HS-5 (cell line): ENCODE measurements at regions not wholly inside any gene's neighbourhood (a gene's known extent, or its start where the extent isn't known, plus 50 kb on each side); places are given as distances from the start of the nearest gene placed in this dataset.

Experiments
- DNase-seq: peaks from one replicate; pipeline ENCODE4 v3.0.0-alpha.2; 2012; ENCODE audit warnings: low read depth

- no peak for DNase-seq
Measured at GRCh38 chr10:107383357-107383756, 218.9 kb upstream of the SORCS1 start.

- no peak for DNase-seq
Measured at GRCh38 chr10:107379601-107380000, 215.1 kb upstream of the SORCS1 start.

- no peak for DNase-seq
Measured at GRCh38 chr10:107371801-107372200, 207.3 kb upstream of the SORCS1 start.

- no peak for DNase-seq
Measured at GRCh38 chr10:107364872-107365271, 200.4 kb upstream of the SORCS1 start.

- DNase-seq, result no peak
Measured at GRCh38 chr10:107362306-107362705, 197.8 kb upstream of the SORCS1 start.

- no peak for DNase-seq
Measured at GRCh38 chr10:107357033-107357432, 192.5 kb upstream of the SORCS1 start.

- no peak for DNase-seq
Measured at GRCh38 chr10:107356396-107356795, 191.9 kb upstream of the SORCS1 start.

- no peak for DNase-seq
Measured at GRCh38 chr10:107342711-107343110, 178.2 kb upstream of the SORCS1 start.

- peak; percentile 13 for DNase-seq
Measured at GRCh38 chr10:107341281-107341680, 176.8 kb upstream of the SORCS1 start.

- no peak for DNase-seq
Measured at GRCh38 chr10:107340326-107340725, 175.8 kb upstream of the SORCS1 start.

- DNase-seq, result no peak
Measured at GRCh38 chr10:107336061-107336460, 171.6 kb upstream of the SORCS1 start.

GRCh38 chr10:107317592-107317991, 153.1 kb upstream of the SORCS1 start:
- DNase-seq, result no peak

- DNase-seq, result no peak
Measured at GRCh38 chr10:107303203-107303602, 138.7 kb upstream of the SORCS1 start.

- no peak for DNase-seq
Measured at GRCh38 chr10:107299606-107300005, 135.1 kb upstream of the SORCS1 start.

- DNase-seq, result no peak
Measured at GRCh38 chr10:107284187-107284586, 119.7 kb upstream of the SORCS1 start.

GRCh38 chr10:107280293-107280692, 115.8 kb upstream of the SORCS1 start:
- DNase-seq, result no peak

GRCh38 chr10:107277591-107277990, 113.1 kb upstream of the SORCS1 start:
- no peak for DNase-seq

- DNase-seq, result no peak
Measured at GRCh38 chr10:107275806-107276205, 111.3 kb upstream of the SORCS1 start.

- no peak for DNase-seq
Measured at GRCh38 chr10:107269626-107270025, 105.1 kb upstream of the SORCS1 start.

- DNase-seq, result no peak
Measured at GRCh38 chr10:107264742-107265141, 100.2 kb upstream of the SORCS1 start.

GRCh38 chr10:107244122-107244521, 79.6 kb upstream of the SORCS1 start:
- DNase-seq, result no peak

- DNase-seq, result no peak
Measured at GRCh38 chr10:107238275-107238674, 73.8 kb upstream of the SORCS1 start.

- DNase-seq, result peak; percentile 6
Measured at GRCh38 chr10:107232013-107232412, 67.5 kb upstream of the SORCS1 start.

- DNase-seq, result no peak
Measured at GRCh38 chr10:107230887-107231286, 66.4 kb upstream of the SORCS1 start.

- no peak for DNase-seq
Measured at GRCh38 chr10:107215681-107216080, 51.2 kb upstream of the SORCS1 start.
